ENCODE measurements at regions not wholly inside any gene's neighbourhood (a gene's known extent, or its start where the extent isn't known, plus 50 kb on each side); places are given as distances from the start of the nearest gene placed in this dataset.
"Not testable (repeated sequence)": the region's sequence is repeated elsewhere in the genome, so short reads cannot be mapped to it uniquely, and the experiment has no call there.

GRCh38 chr6:7008451-7008988, 99.2 kb upstream of the RREB1 start:
- TF ChIP-seq CTCF (IDR thresholded peaks at IDR 0.05; ENCODE audit: low read depth, low read length, missing control alignments): no peak
- no peak overlapping the region for H3K4me3 ChIP-seq (ENCODE audit: low read depth, low read length)

GRCh38 chr6:7016226-7016625, 91.5 kb upstream of the RREB1 start:
- no peak for TF ChIP-seq CTCF (IDR thresholded peaks at IDR 0.05; ENCODE audit: low read depth, low read length, missing control alignments)
- H3K27ac ChIP-seq: no peak overlapping the region
- H3K27me3 ChIP-seq (replicated peaks): no peaks in the 10 kb centered on the region
- no peaks in the 10 kb centered on the region for H3K36me3 ChIP-seq (replicated peaks)
- no peak overlapping the region for H3K4me3 ChIP-seq (ENCODE audit: low read depth, low read length)
- in situ Hi-C loops (cut with HindIII; ENCODE audit: low pct_ligation_motif_present, low sequenced_read_pairs): no loop called here
- DNase-seq: no peak

More at GRCh38 chr6:7008451-7008988, 99.2 kb upstream of the RREB1 start:
- Histone ChIP-seq H3K27me3 (replicated peaks) (no peaks in the 10 kb centered on the region), H3K36me3 (replicated peaks) (no peaks in the 10 kb centered on the region), H3K27ac (no peak overlapping the region)
- DNase-seq: no peak
- in situ Hi-C loops (cut with HindIII; ENCODE audit: low pct_ligation_motif_present, low sequenced_read_pairs): no loop called here

GRCh38 chr6:7021301-7021700, 86.5 kb upstream of the RREB1 start:
- H3K27me3 ChIP-seq (replicated peaks): no peaks in the 10 kb centered on the region
- H3K4me3 ChIP-seq (ENCODE audit: low read depth, low read length): no peak overlapping the region
- H3K36me3 ChIP-seq (replicated peaks): no peaks in the 10 kb centered on the region
- TF ChIP-seq CTCF (IDR thresholded peaks at IDR 0.05; ENCODE audit: low read depth, low read length, missing control alignments): no peak
- no peak overlapping the region for H3K27ac ChIP-seq
- in situ Hi-C loops (cut with HindIII; ENCODE audit: low pct_ligation_motif_present, low sequenced_read_pairs): no loop called here
- no peak for DNase-seq

GRCh38 chr6:7025861-7026260, 81.9 kb upstream of the RREB1 start:
- no peak overlapping the region for H3K27ac ChIP-seq
- H3K27me3 ChIP-seq (replicated peaks): no peaks in the 10 kb centered on the region
- no peak for DNase-seq
- H3K36me3 ChIP-seq (replicated peaks): no peaks in the 10 kb centered on the region
- no peak for TF ChIP-seq CTCF (IDR thresholded peaks at IDR 0.05; ENCODE audit: low read depth, low read length, missing control alignments)
- no peak overlapping the region for H3K4me3 ChIP-seq (ENCODE audit: low read depth, low read length)
- in situ Hi-C loops (cut with HindIII; ENCODE audit: low pct_ligation_motif_present, low sequenced_read_pairs): no loop called here

GRCh38 chr6:7028963-7029362, 78.8 kb upstream of the RREB1 start:
- DNase-seq; H3K27me3 ChIP-seq (replicated peaks); in situ Hi-C loops (cut with HindIII; ENCODE audit: low pct_ligation_motif_present, low sequenced_read_pairs); H3K36me3 ChIP-seq (replicated peaks); H3K27ac ChIP-seq; H3K4me3 ChIP-seq (ENCODE audit: low read depth, low read length): not testable (repeated sequence)

- H3K4me3 ChIP-seq (ENCODE audit: low read depth, low read length); H3K36me3 ChIP-seq (replicated peaks); in situ Hi-C loops (cut with HindIII; ENCODE audit: low pct_ligation_motif_present, low sequenced_read_pairs); H3K27ac ChIP-seq; H3K27me3 ChIP-seq (replicated peaks); DNase-seq: not testable (repeated sequence)
Observed at GRCh38 chr6:7030968-7031367, 76.8 kb upstream of the RREB1 start.

GRCh38 chr6:7033202-7033601, 74.6 kb upstream of the RREB1 start:
- TF ChIP-seq CTCF (IDR thresholded peaks at IDR 0.05; ENCODE audit: low read depth, low read length, missing control alignments): no peak
- Histone ChIP-seq H3K4me3 (ENCODE audit: low read depth, low read length) (no peak overlapping the region), H3K36me3 (replicated peaks) (no peaks in the 10 kb centered on the region), H3K27me3 (replicated peaks) (no peaks in the 10 kb centered on the region), H3K27ac (no peak overlapping the region)
- DNase-seq: no peak
- in situ Hi-C loops (cut with HindIII; ENCODE audit: low pct_ligation_motif_present, low sequenced_read_pairs): no loop called here

All from brain microvascular endothelial cell (primary cell).